GM12891 (cell line): ENCODE measurements at regions not wholly inside any gene's neighbourhood (a gene's known extent, or its start where the extent isn't known, plus 50 kb on each side); places are given as distances from the start of the nearest gene placed in this dataset.
"Not testable (repeated sequence)": the region's sequence is repeated elsewhere in the genome, so short reads cannot be mapped to it uniquely, and the experiment has no call there.

Source experiments
- DNase-seq: peaks from one replicate; pipeline ENCODE4 v3.0.0; 2011; ENCODE audit warnings: low spot score; ENCODE audit not compliant: insufficient read length
- FAIRE-seq: peaks from 2 replicates; lab custom pipeline; 2011; peaks lifted over from hg19 to GRCh38; lab: Jason Lieb, UNC
- PAX5 ChIP-seq: IDR thresholded peaks from 2 replicates; pipeline ENCODE4 v1.6.1; 2011; ENCODE audit warnings: low read length, moderate library complexity, mild to moderate bottlenecking; ENCODE audit not compliant: insufficient read depth, severe bottlenecking
- POLR2A ChIP-seq: IDR thresholded peaks from 2 replicates; pipeline ENCODE4 v1.6.1; 2011; ENCODE audit warnings: low read depth, low read length, control low read depth
- POLR2AphosphoS5 ChIP-seq: IDR thresholded peaks from 2 replicates; pipeline ENCODE4 v1.6.1; 2011; ENCODE audit warnings: low read depth, low read length, control low read depth
- POU2F2 ChIP-seq: IDR thresholded peaks from 2 replicates; pipeline ENCODE4 v1.6.1; 2011; ENCODE audit warnings: low read depth, mild to moderate bottlenecking, control low read depth, low read length, moderate library complexity
- SPI1 ChIP-seq: IDR thresholded peaks from 2 replicates; pipeline ENCODE4 v1.6.1; 2011; ENCODE audit warnings: low read depth, low read length, control low read depth
- TAF1 ChIP-seq: IDR thresholded peaks from 2 replicates; pipeline ENCODE4 v1.6.1; 2011; ENCODE audit warnings: low read depth, low read length, control low read depth

- no peak for DNase-seq
- TF ChIP-seq SPI1, result no peak
- TF ChIP-seq POLR2AphosphoS5, result no peak
- TF ChIP-seq POLR2A, result no peak
- no peak for TF ChIP-seq POU2F2
- TF ChIP-seq PAX5, result no peak
- no peak for TF ChIP-seq TAF1
- FAIRE-seq, result no peak
Observed at GRCh38 chr12:27162229-27162537, 79.8 kb upstream of the C12orf71 start.

GRCh38 chr12:27163048-27163715, 80.8 kb upstream of the C12orf71 start:
- DNase-seq (no peak), FAIRE-seq (no peak)

GRCh38 chr12:27163894-27164293, 80.2 kb upstream of the STK38L start:
- TF ChIP-seq TAF1 (no peak), POLR2A (no peak)
- no peak for FAIRE-seq
- no peak for DNase-seq

More at GRCh38 chr12:27163048-27163715, 80.8 kb upstream of the C12orf71 start:
- TF ChIP-seq TAF1, result no peak
- TF ChIP-seq POLR2AphosphoS5, result no peak

GRCh38 chr12:27164330-27165040, 79.6 kb upstream of the STK38L start:
- TF ChIP-seq SPI1, result no peak
- no peak for TF ChIP-seq POLR2AphosphoS5
- no peak for TF ChIP-seq TAF1
- TF ChIP-seq PAX5, result no peak
- no peak for TF ChIP-seq POU2F2
- no peak for TF ChIP-seq POLR2A
- FAIRE-seq (no peak), DNase-seq (no peak)

- FAIRE-seq, DNase-seq: not testable (repeated sequence)
Observed at GRCh38 chr12:27165958-27166357, 78.1 kb upstream of the STK38L start.

- not testable (repeated sequence) for DNase-seq, FAIRE-seq
Observed at GRCh38 chr12:27171494-27171893, 72.6 kb upstream of the STK38L start.

GRCh38 chr12:27176765-27177164, 67.3 kb upstream of the STK38L start:
- DNase-seq, result no peak
- peak; percentile 52 for FAIRE-seq
- TF ChIP-seq PAX5 (no peak), POLR2A (no peak), POLR2AphosphoS5 (no peak), POU2F2 (no peak), SPI1 (no peak), TAF1 (no peak)

GRCh38 chr12:27177706-27178105, 66.4 kb upstream of the STK38L start:
- FAIRE-seq (peak; percentile 58), DNase-seq (no peak)
- TF ChIP-seq POU2F2 (no peak), POLR2A (no peak), TAF1 (no peak), POLR2AphosphoS5 (no peak), PAX5 (no peak), SPI1 (no peak)

GRCh38 chr12:27178255-27178654, 65.8 kb upstream of the STK38L start:
- FAIRE-seq (no peak), DNase-seq (no peak)
- no peak for TF ChIP-seq PAX5
- no peak for TF ChIP-seq POLR2A
- TF ChIP-seq SPI1, result no peak
- no peak for TF ChIP-seq POLR2AphosphoS5
- TF ChIP-seq TAF1, result no peak
- no peak for TF ChIP-seq POU2F2

GRCh38 chr12:27178723-27179399, 65.2 kb upstream of the STK38L start:
- no peak for DNase-seq
- FAIRE-seq, result no peak
- TF ChIP-seq SPI1 (0 out of 2 replicates have a peak, but pooled peaks have one; percentile 17), POLR2AphosphoS5 (no peak)
